Stomach smooth muscle (tissue), 2 donors: ENCODE measurements at regions not wholly inside any gene's neighbourhood (a gene's known extent, or its start where the extent isn't known, plus 50 kb on each side); places are given as distances from the start of the nearest gene placed in this dataset.
A peak's percentile ranks its signal among the peaks of the same experiment; 100 is the strongest.

Source experiments
- H3K27ac ChIP-seq: one replicate; pipeline ENCODE4 v1.7.0; 2013; ENCODE audit warnings: mild to moderate bottlenecking, low read length, inconsistent platforms
- H3K27me3 ChIP-seq, 2 donors: one replicate each; pipeline ENCODE4 v1.7.0; 2013; ENCODE audit warnings: low read length in 2 of 2; ENCODE audit not compliant: insufficient read depth in 2 of 2, control insufficient read depth in 1 of 2
- H3K36me3 ChIP-seq, 2 donors: one replicate each; pipeline ENCODE4 v1.7.0; 2013; ENCODE audit warnings: low read length in 2 of 2; ENCODE audit not compliant: control insufficient read depth in 2 of 2, insufficient read depth in 2 of 2
- H3K4me1 ChIP-seq: one replicate; pipeline ENCODE4 v1.7.0; 2013; ENCODE audit warnings: low read length; ENCODE audit not compliant: control insufficient read depth, insufficient read depth
- H3K4me3 ChIP-seq, 2 donors: one replicate each; pipeline ENCODE4 v1.7.0; 2013; ENCODE audit warnings: low read length in 2 of 2
- H3K9ac ChIP-seq, 2 donors: one replicate each; pipeline ENCODE4 v1.7.0; 2013; ENCODE audit warnings: low read length in 2 of 2, mild to moderate bottlenecking in 1 of 2
- H3K9me3 ChIP-seq, 2 donors: one replicate each; pipeline ENCODE4 v1.7.0; 2013; ENCODE audit warnings: low read length in 2 of 2; ENCODE audit not compliant: control insufficient read depth in 2 of 2
- donor health status: healthy.
- donor health status: Pancreatic carcinoma.

GRCh38 chr12:98253207-98254037 is 262.0 kb upstream of the TMPO start:
- H3K27me3 ChIP-seq = no peaks in the 10 kb centered on the region
- no peak overlapping the region for H3K9ac ChIP-seq
- H3K9me3 ChIP-seq = no peaks in the 10 kb centered on the region
- no peak overlapping the region for H3K4me3 ChIP-seq
- H3K4me1 ChIP-seq = no peaks in the 10 kb centered on the region
- no peak overlapping the region for H3K27ac ChIP-seq
- H3K36me3 ChIP-seq = no peaks in the 10 kb centered on the region

- Histone ChIP-seq H3K9me3 (no peaks in the 10 kb centered on the region), H3K36me3 (no peaks in the 10 kb centered on the region), H3K27ac (no peak overlapping the region), H3K9ac (no peak overlapping the region), H3K4me1 (no peaks in the 10 kb centered on the region), H3K27me3 (no peaks in the 10 kb centered on the region), H3K4me3 (no peak overlapping the region)
Observed at GRCh38 chr12:98256830-98257229, 258.6 kb upstream of the TMPO start.

GRCh38 chr12:98259693-98260092 is 255.7 kb upstream of the TMPO start:
- Histone ChIP-seq H3K27ac (no peak overlapping the region), H3K9ac (no peak overlapping the region), H3K9me3 (no peaks in the 10 kb centered on the region), H3K4me3 (peak overlapping the region in 1 of 2 donors; percentile 3), H3K4me1 (no peaks in the 10 kb centered on the region), H3K36me3 (no peaks in the 10 kb centered on the region), H3K27me3 (no peaks in the 10 kb centered on the region)

GRCh38 chr12:98260276-98260675 is 255.1 kb upstream of the TMPO start:
- Histone ChIP-seq H3K9ac (no peak overlapping the region), H3K36me3 (no peaks in the 10 kb centered on the region), H3K27ac (no peak overlapping the region), H3K4me3 (peak overlapping the region in 1 of 2 donors; percentile 3), H3K27me3 (no peaks in the 10 kb centered on the region), H3K4me1 (no peaks in the 10 kb centered on the region), H3K9me3 (no peaks in the 10 kb centered on the region)

- H3K4me1 ChIP-seq = no peaks in the 10 kb centered on the region
- peaks cover 0 to 4% of the 10 kb centered on the region in 2 donors for H3K9me3 ChIP-seq
- no peaks in the 10 kb centered on the region for H3K36me3 ChIP-seq
- H3K27me3 ChIP-seq = no peaks in the 10 kb centered on the region
- H3K9ac ChIP-seq = no peak overlapping the region
- H3K4me3 ChIP-seq = no peak overlapping the region
- H3K27ac ChIP-seq = no peak overlapping the region
Observed at GRCh38 chr12:98262902-98263301, 252.5 kb upstream of the TMPO start.

GRCh38 chr12:98274430-98275130 is 240.8 kb upstream of the TMPO start:
- Histone ChIP-seq H3K27me3 (no peaks in the 10 kb centered on the region), H3K4me1 (no peaks in the 10 kb centered on the region), H3K36me3 (no peaks in the 10 kb centered on the region), H3K27ac (no peak overlapping the region), H3K4me3 (no peak overlapping the region), H3K9ac (no peak overlapping the region), H3K9me3 (no peaks in the 10 kb centered on the region)

GRCh38 chr12:98275131-98275475 is 240.3 kb upstream of the TMPO start:
- no peaks in the 10 kb centered on the region for H3K9me3 ChIP-seq
- H3K4me3 ChIP-seq = no peak overlapping the region
- H3K27ac ChIP-seq = no peak overlapping the region
- no peaks in the 10 kb centered on the region for H3K36me3 ChIP-seq
- H3K9ac ChIP-seq = no peak overlapping the region
- no peaks in the 10 kb centered on the region for H3K4me1 ChIP-seq
- H3K27me3 ChIP-seq = no peaks in the 10 kb centered on the region

- no peak overlapping the region for H3K9ac ChIP-seq
- H3K4me3 ChIP-seq = no peak overlapping the region
- no peaks in the 10 kb centered on the region for H3K27me3 ChIP-seq
- H3K27ac ChIP-seq = no peak overlapping the region
- no peaks in the 10 kb centered on the region for H3K9me3 ChIP-seq
- H3K36me3 ChIP-seq = no peaks in the 10 kb centered on the region
- H3K4me1 ChIP-seq = no peaks in the 10 kb centered on the region
Observed at GRCh38 chr12:98280152-98280551, 235.2 kb upstream of the TMPO start.

- H3K4me1 ChIP-seq = no peaks in the 10 kb centered on the region
- no peak overlapping the region for H3K9ac ChIP-seq
- H3K27me3 ChIP-seq = no peaks in the 10 kb centered on the region
- no peak overlapping the region for H3K4me3 ChIP-seq
- H3K36me3 ChIP-seq = no peaks in the 10 kb centered on the region
- H3K27ac ChIP-seq = no peak overlapping the region
- H3K9me3 ChIP-seq = no peaks in the 10 kb centered on the region
Observed at GRCh38 chr12:98280621-98281020, 234.8 kb upstream of the TMPO start.

GRCh38 chr12:98291828-98292227 is 223.6 kb upstream of the TMPO start:
- H3K27me3 ChIP-seq = no peaks in the 10 kb centered on the region
- H3K9ac ChIP-seq = no peak overlapping the region
- no peaks in the 10 kb centered on the region for H3K36me3 ChIP-seq
- H3K9me3 ChIP-seq = no peaks in the 10 kb centered on the region
- no peaks in the 10 kb centered on the region for H3K4me1 ChIP-seq
- H3K27ac ChIP-seq = no peak overlapping the region
- no peak overlapping the region for H3K4me3 ChIP-seq
